ENCODE measurements at regions not wholly inside any gene's neighbourhood (a gene's known extent, or its start where the extent isn't known, plus 50 kb on each side); places are given as distances from the start of the nearest gene placed in this dataset.
"Not testable (repeated sequence)": the region's sequence is repeated elsewhere in the genome, so short reads cannot be mapped to it uniquely, and the experiment has no call there.

DNA sequence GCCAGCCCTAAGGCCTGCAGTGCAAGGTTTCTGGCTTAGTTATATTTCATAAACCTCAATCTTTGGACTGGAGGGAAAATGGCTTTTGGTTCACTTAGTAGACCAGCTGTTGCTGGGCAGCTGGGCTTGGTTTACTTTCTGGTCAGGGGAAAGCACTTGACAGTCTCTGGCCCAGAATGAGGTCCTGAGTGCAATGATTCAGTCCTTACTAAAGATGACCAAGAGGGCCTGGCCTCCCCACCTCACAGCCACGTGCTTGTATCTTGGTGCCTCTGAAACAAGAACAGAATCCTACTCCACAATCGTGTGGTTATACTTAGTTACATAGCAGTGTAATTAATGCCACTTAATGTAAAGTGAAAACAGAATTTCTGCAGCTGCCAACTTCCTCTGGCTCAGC, 325.5 kb upstream of the MEIS1 start:
- no peak for DNase-seq (ENCODE audit: low read depth in 4 of 4, low spot score in 1 of 4)

GRCh38 chr2:66105066-66105753, 329.7 kb upstream of the MEIS1 start:
- DNase-seq (ENCODE audit: low read depth in 4 of 4, low spot score in 1 of 4), result no peak

DNA sequence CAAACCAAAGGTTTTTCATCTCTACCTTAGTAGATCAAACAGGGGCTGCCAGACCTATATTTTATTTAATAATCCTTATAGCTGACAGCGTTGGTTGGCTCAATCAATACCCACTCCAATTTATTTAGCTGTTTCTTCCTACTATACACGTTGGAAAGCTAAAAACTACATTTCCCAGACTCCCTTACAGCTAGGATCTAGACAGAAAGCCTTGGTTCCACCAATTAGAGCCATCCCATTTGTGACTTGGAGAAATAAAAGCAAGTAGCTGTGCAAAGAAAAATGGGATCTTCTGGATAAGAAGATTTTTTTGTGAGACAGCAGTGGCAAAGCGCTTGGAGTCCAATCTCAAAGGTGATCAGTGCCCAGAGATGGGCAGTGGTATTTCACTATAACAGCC, 331.3 kb upstream of the MEIS1 start:
- no peak for DNase-seq (ENCODE audit: low read depth in 4 of 4, low spot score in 1 of 4)

DNA sequence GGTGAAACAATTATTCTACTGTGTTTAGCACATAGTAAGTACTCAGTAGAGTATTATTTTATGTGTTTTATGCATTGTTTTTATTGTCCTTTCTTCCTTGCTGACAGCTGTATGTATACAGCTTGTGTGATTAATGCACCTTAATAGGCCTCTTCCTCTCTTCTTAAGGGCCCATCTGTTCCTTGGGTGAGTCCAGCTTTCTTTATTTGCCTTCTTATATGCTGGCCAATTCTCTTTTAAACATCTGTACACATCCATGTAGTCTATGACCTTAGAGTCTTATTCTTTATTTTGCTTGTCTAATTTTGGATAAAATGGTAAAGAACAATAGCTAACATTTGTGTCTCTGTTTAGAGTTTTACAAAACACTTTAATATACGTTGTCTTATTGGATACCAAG, 333.7 kb upstream of the MEIS1 start:
- DNase-seq (ENCODE audit: low read depth in 4 of 4, low spot score in 1 of 4), result no peak

DNA sequence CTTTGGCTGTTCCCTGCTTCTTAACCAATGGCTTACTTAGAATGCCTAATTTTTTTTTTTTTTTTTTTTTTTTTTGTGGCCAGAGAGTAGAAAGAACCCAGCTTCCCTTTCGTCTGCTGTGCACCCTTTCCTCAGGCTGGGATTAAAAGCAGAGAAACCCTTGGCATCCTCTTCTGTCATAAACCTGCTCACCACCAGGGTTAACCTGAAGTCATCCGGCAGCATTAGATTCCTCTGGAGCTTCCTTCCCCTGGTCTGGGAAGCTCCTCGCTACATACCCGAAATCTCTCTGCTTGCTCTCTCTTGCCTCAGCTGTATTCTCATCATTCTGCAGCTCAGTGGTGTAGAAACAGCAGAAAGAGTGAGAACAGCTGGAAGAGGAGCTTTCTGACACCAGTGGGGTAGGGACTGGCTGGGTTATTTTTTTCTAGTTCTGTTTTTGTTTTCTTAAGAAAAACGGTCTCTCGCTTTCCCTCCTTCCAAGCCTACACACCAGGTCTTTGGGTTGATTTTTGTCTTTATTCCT, 339.0 kb upstream of the MEIS1 start:
- no peak for DNase-seq (ENCODE audit: low read depth in 4 of 4, low spot score in 1 of 4)

DNA sequence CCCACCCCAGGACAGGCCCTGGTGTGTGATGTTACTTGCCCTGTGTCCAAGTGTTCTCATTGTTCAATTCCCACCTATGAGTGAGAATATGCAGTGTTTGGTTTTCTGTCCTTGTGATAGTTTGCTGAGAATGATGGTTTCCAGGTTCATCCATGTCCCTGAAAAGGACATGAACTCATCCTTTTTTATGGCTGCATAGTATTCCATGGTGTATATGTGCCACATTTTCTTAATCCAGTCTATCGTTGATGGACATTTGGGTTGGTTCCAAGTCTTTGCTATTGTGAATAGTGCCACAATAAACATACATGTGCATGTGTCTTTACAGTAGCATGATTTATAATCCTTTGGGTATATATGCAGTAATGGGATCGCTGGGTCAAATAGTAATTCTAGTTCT, 340.2 kb upstream of the MEIS1 start:
- DNase-seq (ENCODE audit: low read depth in 4 of 4, low spot score in 1 of 4), result not testable (repeated sequence)

GRCh38 chr2:66093371-66093770, 341.6 kb upstream of the MEIS1 start:
- DNase-seq (ENCODE audit: low read depth in 4 of 4, low spot score in 1 of 4), result no peak

DNA sequence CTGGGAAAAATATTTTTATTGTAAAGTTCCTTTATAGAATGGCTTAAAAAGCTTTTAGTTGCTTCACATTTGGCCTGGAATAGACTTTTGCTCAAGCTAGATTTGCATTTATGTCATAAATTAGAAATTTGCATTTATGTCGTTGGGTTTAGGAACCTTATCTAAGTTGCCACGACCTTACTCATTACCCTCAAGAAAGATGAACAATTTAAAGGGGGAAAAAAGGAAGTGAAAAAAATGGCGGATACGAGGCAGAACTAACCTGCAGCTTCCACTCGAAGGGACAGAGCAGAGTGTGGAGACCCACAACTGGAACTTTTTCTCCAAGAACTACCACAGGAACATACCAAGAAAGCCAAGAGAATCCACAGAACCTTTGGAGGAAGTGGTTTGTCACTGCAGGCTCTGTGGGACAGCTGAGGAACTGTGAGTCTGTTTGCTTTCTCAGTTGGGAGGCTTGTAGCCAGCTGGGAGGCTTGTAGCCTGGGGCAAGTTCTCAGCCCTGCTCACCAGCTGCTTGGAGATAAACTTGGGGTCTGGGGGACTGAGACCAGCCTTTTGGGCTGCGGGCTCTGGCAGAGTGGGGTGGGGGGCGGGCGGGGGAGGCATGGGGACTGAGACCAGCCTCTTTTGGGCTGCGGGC, 349.9 kb upstream of the MEIS1 start:
- DNase-seq (ENCODE audit: low read depth in 4 of 4, low spot score in 1 of 4), result no peak

GRCh38 chr2:66082581-66082980, 352.3 kb upstream of the MEIS1 start:
- no peak for DNase-seq (ENCODE audit: low read depth in 4 of 4, low spot score in 1 of 4)

GRCh38 chr2:66080127-66080526, 354.8 kb upstream of the MEIS1 start:
- no peak for DNase-seq (ENCODE audit: low read depth in 4 of 4, low spot score in 1 of 4)

DNA sequence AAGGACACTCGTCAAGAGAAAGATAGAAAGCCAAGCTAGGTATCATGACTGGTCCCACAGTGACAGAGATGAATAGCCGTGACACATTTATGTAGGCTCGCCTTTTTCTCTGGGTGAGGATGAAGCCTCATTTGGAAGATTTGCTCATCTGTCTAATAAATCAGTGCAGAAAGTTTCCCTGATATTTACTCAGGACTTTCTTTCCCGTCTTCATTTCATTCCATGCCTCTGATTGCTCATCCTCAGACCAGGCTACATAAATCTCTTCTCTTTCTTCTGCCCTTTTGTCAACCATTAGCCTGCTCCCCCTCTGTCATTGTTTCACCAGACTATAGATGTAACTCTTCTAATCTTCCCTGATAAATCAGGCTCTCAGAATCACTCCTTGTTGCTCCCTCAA, 361.8 kb upstream of the MEIS1 start:
- no peak for DNase-seq (ENCODE audit: low read depth in 4 of 4, low spot score in 1 of 4)

- DNase-seq (ENCODE audit: low read depth in 4 of 4, low spot score in 1 of 4), result no peak
Observed at GRCh38 chr2:66070721-66071602, 364.0 kb upstream of the MEIS1 start.

- DNase-seq (ENCODE audit: low read depth in 4 of 4, low spot score in 1 of 4), result no peak
Observed at GRCh38 chr2:66069937-66070720, 364.8 kb upstream of the MEIS1 start.

DNA sequence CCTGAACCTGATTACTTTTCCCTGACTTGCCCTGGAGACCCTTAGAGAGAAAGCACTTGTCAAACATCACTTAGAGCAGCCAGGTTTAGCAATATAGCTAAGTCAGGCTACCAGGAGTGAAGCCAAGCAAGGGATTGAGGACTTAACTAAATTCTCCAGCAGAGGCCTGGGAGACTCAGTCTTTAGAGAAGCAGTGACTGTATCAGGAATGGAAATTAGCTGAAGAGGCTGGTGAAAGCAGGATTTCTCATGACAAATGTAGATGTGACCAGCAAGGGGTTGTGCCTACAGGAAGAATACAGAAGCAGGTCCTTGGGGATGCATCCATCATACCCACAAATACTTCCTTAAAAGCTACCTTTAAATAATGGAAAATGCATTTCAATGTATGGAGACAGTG, 368.9 kb upstream of the MEIS1 start:
- DNase-seq (ENCODE audit: low read depth in 4 of 4, low spot score in 1 of 4), result no peak

DNA sequence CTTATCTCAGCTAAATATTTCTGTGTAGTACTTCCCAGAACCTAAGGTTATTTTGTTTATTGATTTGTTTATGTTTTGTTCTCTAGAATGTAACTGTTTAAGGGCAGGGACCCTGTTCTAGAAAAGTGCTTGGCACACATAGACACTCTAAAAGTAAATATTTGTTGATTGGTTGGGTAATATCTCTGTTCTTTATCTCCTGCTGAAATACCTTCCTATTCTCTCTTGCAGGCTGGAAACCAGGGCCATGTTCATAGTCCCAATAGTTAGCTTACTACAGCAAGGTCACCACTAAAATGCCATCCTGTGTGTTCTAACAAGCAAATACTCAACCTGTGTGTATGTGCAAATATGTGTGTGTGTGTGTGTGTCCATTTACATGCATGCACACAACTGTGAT, 375.6 kb upstream of the MEIS1 start:
- no peak for DNase-seq (ENCODE audit: low read depth in 4 of 4, low spot score in 1 of 4)

DNA sequence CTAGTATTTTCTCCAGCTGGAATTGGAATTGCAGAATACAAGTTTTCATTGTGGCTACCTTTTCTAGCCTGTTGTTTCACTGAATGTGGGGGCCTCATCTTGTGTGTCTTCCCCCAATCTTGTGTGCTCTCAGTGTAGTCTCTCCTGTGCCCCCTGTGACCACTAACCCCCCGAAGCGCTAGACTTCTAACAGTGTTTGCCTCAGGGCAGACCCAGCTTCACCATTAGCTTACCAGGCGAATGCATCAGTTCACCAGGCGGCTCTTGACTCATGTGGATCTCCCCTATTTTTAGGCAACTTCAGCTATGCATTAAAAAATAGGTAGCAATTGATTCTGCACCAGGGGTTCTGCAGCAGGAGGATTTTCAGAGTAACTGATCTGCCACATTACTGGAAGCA, 376.2 kb upstream of the MEIS1 start:
- no peak for DNase-seq (ENCODE audit: low read depth in 4 of 4, low spot score in 1 of 4)

GRCh38 chr2:66057844-66058243, 377.1 kb upstream of the MEIS1 start:
- DNase-seq (ENCODE audit: low read depth in 4 of 4, low spot score in 1 of 4), result no peak

GRCh38 chr2:66050392-66050791, 384.5 kb upstream of the MEIS1 start:
- DNase-seq (ENCODE audit: low read depth in 4 of 4, low spot score in 1 of 4), result no peak

GRCh38 chr2:66048667-66049066, 386.3 kb upstream of the MEIS1 start:
- DNase-seq (ENCODE audit: low read depth in 4 of 4, low spot score in 1 of 4), result no peak

GRCh38 chr2:66041902-66042657, 392.8 kb upstream of the MEIS1 start:
- DNase-seq (ENCODE audit: low read depth in 4 of 4, low spot score in 1 of 4), result no peak
